Thyroid gland (tissue), 4 donors: ENCODE measurements at regions not wholly inside any gene's neighbourhood (a gene's known extent, or its start where the extent isn't known, plus 50 kb on each side); places are given as distances from the start of the nearest gene placed in this dataset.

Experiments used
- POLR2A ChIP-seq, 2 donors: fragments of 450-650 bp; IDR thresholded peaks; one replicate each; pipeline ENCODE4 v1.6.1; 2017; ENCODE audit warnings: antibody characterized with exemption in 2 of 2, mild to moderate bottlenecking in 2 of 2, moderate library complexity in 1 of 2
- TF ChIP-seq, protein P1 (sequence below), 6 experiments: fragments of 200-600 bp in 3 of 6; fragments of 450-650 bp in 3 of 6; sonication (generic) in 3 of 6; IDR thresholded peaks; one replicate each; pipeline ENCODE4 v1.5.1; 2016 to 2019; ENCODE audit warnings: antibody characterized with exemption in 6 of 6, mild to moderate bottlenecking in 2 of 6, inconsistent platforms in 1 of 6, moderate library complexity in 1 of 6

DNA sequence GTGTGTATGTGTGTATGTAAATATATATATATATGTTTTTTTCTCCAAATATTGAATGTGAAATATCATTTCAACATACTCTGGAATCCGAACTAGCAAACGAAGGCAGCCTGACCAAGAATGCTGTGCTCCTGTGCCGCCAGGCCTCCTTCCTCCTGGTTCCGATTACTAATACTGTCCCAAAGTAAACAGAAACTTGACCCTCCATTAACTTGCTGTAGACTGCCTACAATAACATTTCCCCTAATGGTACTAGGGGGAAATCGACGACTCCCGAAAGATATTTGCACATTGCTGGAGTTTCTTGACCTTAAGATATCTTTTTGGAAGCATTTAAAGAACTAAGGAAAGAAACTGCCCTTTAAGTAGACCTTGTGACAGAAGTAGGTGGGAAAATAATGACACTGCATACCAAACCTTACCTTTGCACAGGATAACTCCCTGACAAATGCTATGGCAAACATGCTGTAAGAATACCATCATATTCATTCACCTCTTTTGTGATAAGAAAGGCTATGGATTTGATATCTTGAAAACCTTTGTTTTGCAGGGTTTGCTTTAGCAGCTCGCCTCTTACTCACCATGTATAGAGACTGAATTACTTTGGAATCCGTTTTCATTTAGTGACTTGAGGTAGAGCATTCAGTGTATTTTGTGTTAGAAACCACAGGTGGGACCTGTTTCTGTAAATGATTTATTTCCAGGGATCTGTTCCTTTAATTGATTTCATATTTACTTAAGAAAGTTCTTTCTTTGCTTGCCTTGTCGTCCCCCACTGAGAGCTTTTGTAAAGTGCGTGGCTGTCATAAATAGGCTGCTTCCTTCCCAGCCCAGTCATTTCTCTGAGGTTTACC lies 80.1 kb downstream of the KLF5 start:
- TF ChIP-seq, protein P1, sequence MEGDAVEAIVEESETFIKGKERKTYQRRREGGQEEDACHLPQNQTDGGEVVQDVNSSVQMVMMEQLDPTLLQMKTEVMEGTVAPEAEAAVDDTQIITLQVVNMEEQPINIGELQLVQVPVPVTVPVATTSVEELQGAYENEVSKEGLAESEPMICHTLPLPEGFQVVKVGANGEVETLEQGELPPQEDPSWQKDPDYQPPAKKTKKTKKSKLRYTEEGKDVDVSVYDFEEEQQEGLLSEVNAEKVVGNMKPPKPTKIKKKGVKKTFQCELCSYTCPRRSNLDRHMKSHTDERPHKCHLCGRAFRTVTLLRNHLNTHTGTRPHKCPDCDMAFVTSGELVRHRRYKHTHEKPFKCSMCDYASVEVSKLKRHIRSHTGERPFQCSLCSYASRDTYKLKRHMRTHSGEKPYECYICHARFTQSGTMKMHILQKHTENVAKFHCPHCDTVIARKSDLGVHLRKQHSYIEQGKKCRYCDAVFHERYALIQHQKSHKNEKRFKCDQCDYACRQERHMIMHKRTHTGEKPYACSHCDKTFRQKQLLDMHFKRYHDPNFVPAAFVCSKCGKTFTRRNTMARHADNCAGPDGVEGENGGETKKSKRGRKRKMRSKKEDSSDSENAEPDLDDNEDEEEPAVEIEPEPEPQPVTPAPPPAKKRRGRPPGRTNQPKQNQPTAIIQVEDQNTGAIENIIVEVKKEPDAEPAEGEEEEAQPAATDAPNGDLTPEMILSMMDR (IDR thresholded peaks at IDR 0.05) = no peak
- no peak for TF ChIP-seq POLR2A (IDR thresholded peaks at IDR 0.05)
